WTC11 (cell line): ENCODE measurements at regions not wholly inside any gene's neighbourhood (a gene's known extent, or its start where the extent isn't known, plus 50 kb on each side); places are given as distances from the start of the nearest gene placed in this dataset.

Experiments used
- TF ChIP-seq, protein P1 (sequence below): fragments of 200-600 bp; IDR thresholded peaks from 2 replicates; pipeline ENCODE4 v1.8.0; 2022; ENCODE audit warnings: antibody characterized with exemption
- TF ChIP-seq, protein P2 (sequence below): sonication (generic); formaldehyde crosslinking; IDR thresholded peaks from 2 replicates; pipeline ENCODE4 v1.8.1; 2023; ENCODE audit warnings: mild to moderate bottlenecking, missing genetic modification reagents

DNA sequence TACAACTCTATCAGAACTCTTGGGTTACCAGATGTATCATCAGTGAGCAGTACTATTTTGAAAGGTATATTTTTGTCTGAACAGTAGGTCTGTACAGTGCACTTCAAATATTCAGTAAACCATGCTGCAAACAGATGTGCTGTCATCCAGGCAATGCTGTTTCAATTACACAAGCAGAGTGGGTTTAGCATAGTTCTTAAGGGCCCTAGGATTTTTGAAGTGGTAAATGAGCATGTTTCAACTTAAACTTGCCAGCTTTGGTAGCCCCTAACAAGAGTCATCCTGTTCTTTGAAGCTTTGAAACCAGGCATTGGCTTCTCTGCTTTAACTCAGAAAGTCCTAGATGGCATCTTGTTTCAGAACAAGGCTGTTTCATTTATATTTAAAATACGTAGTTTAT is 1519.9 kb downstream of the SUCLG1 start:
- TF ChIP-seq, protein P1, sequence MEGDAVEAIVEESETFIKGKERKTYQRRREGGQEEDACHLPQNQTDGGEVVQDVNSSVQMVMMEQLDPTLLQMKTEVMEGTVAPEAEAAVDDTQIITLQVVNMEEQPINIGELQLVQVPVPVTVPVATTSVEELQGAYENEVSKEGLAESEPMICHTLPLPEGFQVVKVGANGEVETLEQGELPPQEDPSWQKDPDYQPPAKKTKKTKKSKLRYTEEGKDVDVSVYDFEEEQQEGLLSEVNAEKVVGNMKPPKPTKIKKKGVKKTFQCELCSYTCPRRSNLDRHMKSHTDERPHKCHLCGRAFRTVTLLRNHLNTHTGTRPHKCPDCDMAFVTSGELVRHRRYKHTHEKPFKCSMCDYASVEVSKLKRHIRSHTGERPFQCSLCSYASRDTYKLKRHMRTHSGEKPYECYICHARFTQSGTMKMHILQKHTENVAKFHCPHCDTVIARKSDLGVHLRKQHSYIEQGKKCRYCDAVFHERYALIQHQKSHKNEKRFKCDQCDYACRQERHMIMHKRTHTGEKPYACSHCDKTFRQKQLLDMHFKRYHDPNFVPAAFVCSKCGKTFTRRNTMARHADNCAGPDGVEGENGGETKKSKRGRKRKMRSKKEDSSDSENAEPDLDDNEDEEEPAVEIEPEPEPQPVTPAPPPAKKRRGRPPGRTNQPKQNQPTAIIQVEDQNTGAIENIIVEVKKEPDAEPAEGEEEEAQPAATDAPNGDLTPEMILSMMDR: no peak
- TF ChIP-seq, protein P2, sequence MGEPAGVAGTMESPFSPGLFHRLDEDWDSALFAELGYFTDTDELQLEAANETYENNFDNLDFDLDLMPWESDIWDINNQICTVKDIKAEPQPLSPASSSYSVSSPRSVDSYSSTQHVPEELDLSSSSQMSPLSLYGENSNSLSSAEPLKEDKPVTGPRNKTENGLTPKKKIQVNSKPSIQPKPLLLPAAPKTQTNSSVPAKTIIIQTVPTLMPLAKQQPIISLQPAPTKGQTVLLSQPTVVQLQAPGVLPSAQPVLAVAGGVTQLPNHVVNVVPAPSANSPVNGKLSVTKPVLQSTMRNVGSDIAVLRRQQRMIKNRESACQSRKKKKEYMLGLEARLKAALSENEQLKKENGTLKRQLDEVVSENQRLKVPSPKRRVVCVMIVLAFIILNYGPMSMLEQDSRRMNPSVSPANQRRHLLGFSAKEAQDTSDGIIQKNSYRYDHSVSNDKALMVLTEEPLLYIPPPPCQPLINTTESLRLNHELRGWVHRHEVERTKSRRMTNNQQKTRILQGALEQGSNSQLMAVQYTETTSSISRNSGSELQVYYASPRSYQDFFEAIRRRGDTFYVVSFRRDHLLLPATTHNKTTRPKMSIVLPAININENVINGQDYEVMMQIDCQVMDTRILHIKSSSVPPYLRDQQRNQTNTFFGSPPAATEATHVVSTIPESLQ (CRISPR knock-in tag): no peak
